Ascending aorta (tissue), 2 donors: ENCODE measurements at regions not wholly inside any gene's neighbourhood (a gene's known extent, or its start where the extent isn't known, plus 50 kb on each side); places are given as distances from the start of the nearest gene placed in this dataset.

ENCODE experiments used
- DNase-seq, 2 donors: peaks; one replicate each; pipeline ENCODE4 v3.0.0-alpha.2; 2019; ENCODE audit warnings: low spot score in 2 of 2
- H3K27ac ChIP-seq, 2 donors: fragments of 200-600 bp; sonication (generic); one replicate each; pipeline ENCODE4 v1.5.1; 2016 to 2017; ENCODE audit warnings: mild to moderate bottlenecking in 1 of 2
- H3K27me3 ChIP-seq: fragments of 200-600 bp; sonication (generic); one replicate; pipeline ENCODE4 v1.5.1; 2017
- H3K36me3 ChIP-seq, 2 donors: fragments of 200-600 bp; sonication (generic); one replicate each; pipeline ENCODE4 v1.5.1; 2016
- H3K4me1 ChIP-seq, 2 donors: fragments of 200-600 bp; sonication (generic); one replicate each; pipeline ENCODE4 v1.5.1; 2016 to 2017; ENCODE audit warnings: mild to moderate bottlenecking in 1 of 2
- H3K4me3 ChIP-seq, 2 donors: fragments of 200-600 bp; sonication (generic); one replicate each; pipeline ENCODE4 v1.5.1; 2016 to 2017; ENCODE audit warnings: mild to moderate bottlenecking in 1 of 2
- H3K9me3 ChIP-seq, 2 donors: fragments of 200-600 bp; sonication (generic); one replicate each; pipeline ENCODE4 v1.5.1; 2016
- intact Hi-C: fragments of 100-400 bp; cut with DNase I; formaldehyde crosslinking; loops from one replicate; pipeline ENCODE4 v1.15.1; 2023
- TF ChIP-seq, protein P1 (sequence below), 3 experiments: fragments of 200-600 bp in 2 of 3; fragments of 450-650 bp in 1 of 3; sonication (generic) in 2 of 3; IDR thresholded peaks; one replicate each; pipeline ENCODE4 v1.5.1; 2016 to 2019; ENCODE audit warnings: antibody characterized with exemption in 3 of 3, mild to moderate bottlenecking in 1 of 3, moderate library complexity in 1 of 3

DNA sequence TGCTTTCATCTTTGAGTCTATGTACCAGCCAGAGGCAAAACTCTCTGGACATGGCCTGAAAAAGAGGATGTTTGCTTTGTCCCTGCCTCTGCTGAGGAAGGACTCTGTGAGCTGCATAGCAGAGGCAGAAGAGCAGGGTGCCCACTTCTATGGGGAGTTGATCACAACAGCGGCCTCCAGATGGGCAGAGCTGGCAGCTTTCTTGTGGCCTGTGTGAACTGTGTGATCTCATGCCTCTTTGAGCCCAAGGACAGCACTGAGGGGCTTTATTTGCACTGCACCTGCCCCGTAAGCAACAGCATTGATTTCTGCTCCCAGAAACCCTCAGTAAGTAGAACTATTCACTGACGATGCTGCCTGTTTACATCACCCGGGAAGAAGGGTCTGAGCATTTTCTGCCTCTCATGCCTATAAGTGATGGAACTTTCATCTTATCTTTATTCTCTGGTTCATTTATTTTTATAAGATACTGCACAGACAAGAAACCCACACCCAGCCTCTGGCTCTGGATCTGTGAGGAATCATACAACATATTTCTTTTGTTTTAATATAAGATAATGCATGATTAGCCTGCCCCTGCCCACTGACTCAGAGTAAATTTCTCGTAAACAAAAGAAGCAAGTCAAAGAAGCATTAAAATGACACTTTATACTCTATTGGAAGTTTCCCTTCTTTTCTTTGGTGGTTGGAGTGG is 244.2 kb upstream of the SOX21 start:
- no peaks in the 10 kb centered on the region for H3K36me3 ChIP-seq
- DNase-seq: no peak
- no peaks in the 10 kb centered on the region for H3K9me3 ChIP-seq
- TF ChIP-seq, protein P1, sequence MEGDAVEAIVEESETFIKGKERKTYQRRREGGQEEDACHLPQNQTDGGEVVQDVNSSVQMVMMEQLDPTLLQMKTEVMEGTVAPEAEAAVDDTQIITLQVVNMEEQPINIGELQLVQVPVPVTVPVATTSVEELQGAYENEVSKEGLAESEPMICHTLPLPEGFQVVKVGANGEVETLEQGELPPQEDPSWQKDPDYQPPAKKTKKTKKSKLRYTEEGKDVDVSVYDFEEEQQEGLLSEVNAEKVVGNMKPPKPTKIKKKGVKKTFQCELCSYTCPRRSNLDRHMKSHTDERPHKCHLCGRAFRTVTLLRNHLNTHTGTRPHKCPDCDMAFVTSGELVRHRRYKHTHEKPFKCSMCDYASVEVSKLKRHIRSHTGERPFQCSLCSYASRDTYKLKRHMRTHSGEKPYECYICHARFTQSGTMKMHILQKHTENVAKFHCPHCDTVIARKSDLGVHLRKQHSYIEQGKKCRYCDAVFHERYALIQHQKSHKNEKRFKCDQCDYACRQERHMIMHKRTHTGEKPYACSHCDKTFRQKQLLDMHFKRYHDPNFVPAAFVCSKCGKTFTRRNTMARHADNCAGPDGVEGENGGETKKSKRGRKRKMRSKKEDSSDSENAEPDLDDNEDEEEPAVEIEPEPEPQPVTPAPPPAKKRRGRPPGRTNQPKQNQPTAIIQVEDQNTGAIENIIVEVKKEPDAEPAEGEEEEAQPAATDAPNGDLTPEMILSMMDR (IDR thresholded peaks at IDR 0.05): no peak
- no peaks in the 10 kb centered on the region for H3K4me1 ChIP-seq
- H3K27me3 ChIP-seq: no peaks in the 10 kb centered on the region
- H3K27ac ChIP-seq: no peak overlapping the region
- no peak overlapping the region for H3K4me3 ChIP-seq
- intact Hi-C loops: no loop called here

DNA sequence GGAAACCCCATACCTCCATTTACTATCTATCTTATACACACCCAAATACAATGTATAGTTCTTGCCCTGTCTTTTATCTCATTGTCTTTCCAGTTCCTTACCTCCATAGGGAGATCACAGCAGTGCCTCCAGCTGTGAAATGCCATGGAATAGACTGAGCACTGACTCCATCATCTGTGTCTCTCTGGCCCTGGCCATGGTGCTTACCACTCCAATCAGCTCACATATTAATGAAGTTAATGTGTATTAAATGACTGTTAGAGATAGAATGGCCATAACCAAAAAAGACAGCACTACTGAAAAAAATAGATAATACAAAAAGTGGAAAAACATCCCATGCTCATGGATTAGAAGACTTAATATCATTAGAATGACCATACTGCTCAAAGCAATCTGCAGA is 240.4 kb upstream of the SOX21 start:
- Histone ChIP-seq H3K36me3 (no peaks in the 10 kb centered on the region), H3K4me1 (no peaks in the 10 kb centered on the region), H3K27me3 (no peaks in the 10 kb centered on the region), H3K4me3 (no peak overlapping the region), H3K9me3 (no peaks in the 10 kb centered on the region), H3K27ac (no peak overlapping the region)
- TF ChIP-seq, protein P1 (IDR thresholded peaks at IDR 0.05): no peak
- intact Hi-C loops: no loop called here
- no peak for DNase-seq

DNA sequence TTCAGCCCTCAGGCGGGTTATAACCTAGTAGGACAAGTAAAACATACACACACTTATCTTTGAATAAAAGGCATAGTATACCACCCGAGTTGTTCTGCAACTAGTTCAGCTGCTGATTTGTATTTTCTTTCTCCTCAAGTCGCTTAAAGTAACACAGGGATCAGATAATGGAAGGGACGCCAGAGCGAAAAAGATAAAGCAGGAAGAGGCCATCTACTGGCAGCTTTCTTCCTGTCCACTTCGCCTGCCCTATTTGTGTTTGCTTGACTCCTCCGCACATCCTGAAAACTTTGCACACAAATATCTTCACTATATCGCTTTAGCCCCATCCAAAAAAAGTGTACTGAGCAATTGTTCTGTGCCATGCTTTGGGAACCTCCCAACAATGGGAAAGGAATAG is 238.0 kb upstream of the SOX21 start:
- H3K4me3 ChIP-seq: no peak overlapping the region
- H3K27me3 ChIP-seq: no peaks in the 10 kb centered on the region
- DNase-seq: no peak
- H3K27ac ChIP-seq: no peak overlapping the region
- intact Hi-C loops: no loop called here
- H3K36me3 ChIP-seq: no peaks in the 10 kb centered on the region
- TF ChIP-seq, protein P1 (IDR thresholded peaks at IDR 0.05): no peak
- H3K4me1 ChIP-seq: no peaks in the 10 kb centered on the region
- no peaks in the 10 kb centered on the region for H3K9me3 ChIP-seq

DNA sequence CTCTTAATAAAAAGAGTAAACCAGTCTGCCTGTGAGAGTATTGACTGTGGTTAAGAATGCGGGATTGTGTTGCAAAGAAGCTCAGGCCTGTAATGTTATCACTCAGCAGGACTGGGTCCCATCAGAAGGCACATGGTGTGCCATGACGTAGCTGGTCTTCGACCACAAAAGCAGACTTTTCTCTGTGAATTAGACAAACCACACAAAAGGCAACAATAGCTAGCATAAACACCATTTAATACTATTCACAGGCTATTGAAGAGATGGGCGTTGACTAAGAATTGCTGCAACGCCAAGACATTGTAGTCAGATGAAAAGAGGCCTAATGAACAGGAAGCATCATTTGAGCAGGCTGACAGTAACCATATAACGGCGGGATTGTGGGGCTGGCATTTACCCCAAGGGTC is 235.6 kb upstream of the SOX21 start:
- Histone ChIP-seq H3K4me3 (no peak overlapping the region), H3K36me3 (no peaks in the 10 kb centered on the region), H3K4me1 (no peaks in the 10 kb centered on the region), H3K27ac (no peak overlapping the region), H3K27me3 (no peaks in the 10 kb centered on the region), H3K9me3 (no peaks in the 10 kb centered on the region)
- DNase-seq: no peak
- intact Hi-C loops: no loop called here
- TF ChIP-seq, protein P1 (IDR thresholded peaks at IDR 0.05): no peak

DNA sequence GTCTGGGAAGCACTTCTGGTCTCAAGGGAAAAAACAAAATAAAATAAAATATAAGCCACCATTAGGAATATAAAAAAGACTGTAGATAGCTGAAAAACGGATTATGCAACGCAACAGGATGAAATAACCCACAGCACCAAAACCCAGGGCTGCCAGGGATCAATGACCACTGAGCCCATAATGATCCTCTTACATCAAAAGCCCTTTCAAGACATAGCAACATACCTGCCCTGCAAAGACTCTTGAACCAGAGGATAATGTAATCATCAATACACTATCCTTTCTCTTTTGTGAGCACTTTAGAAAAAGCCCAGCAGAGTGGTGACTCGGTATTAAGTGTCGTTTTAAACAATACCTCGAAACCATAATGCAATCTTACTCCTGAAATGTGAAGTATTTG is 235.0 kb upstream of the SOX21 start:
- TF ChIP-seq, protein P1 (IDR thresholded peaks at IDR 0.05): no peak
- no peaks in the 10 kb centered on the region for H3K9me3 ChIP-seq
- DNase-seq: no peak
- intact Hi-C loops: no loop called here
- H3K36me3 ChIP-seq: no peaks in the 10 kb centered on the region
- no peaks in the 10 kb centered on the region for H3K4me1 ChIP-seq
- no peak overlapping the region for H3K27ac ChIP-seq
- no peak overlapping the region for H3K4me3 ChIP-seq
- no peaks in the 10 kb centered on the region for H3K27me3 ChIP-seq

DNA sequence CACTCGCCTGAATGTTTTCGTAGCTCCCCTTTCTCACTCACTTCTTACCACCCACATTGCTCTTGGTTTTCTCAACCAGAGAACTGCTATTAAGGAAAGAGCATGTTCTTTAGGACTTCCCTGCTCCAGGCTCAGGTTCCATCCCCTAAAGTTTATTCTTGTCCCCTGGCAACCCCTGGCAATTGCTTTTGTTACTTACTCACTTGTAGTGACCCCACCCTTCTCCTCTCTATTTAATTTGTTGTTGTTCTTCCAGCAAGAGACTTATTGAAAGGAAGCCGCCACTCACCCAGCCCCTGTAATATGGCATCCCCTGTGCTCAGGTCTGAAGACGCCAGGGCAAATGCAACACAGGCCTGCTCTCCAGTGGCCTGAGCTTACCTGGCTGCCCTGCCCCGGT is 233.7 kb upstream of the SOX21 start:
- no peaks in the 10 kb centered on the region for H3K9me3 ChIP-seq
- no peaks in the 10 kb centered on the region for H3K36me3 ChIP-seq
- no peaks in the 10 kb centered on the region for H3K27me3 ChIP-seq
- H3K4me3 ChIP-seq: no peak overlapping the region
- intact Hi-C loops: no loop called here
- H3K27ac ChIP-seq: no peak overlapping the region
- H3K4me1 ChIP-seq: no peaks in the 10 kb centered on the region
- TF ChIP-seq, protein P1 (IDR thresholded peaks at IDR 0.05): no peak
- no peak for DNase-seq
